PC-9 (cell line): ENCODE measurements at regions not wholly inside any gene's neighbourhood (a gene's known extent, or its start where the extent isn't known, plus 50 kb on each side); places are given as distances from the start of the nearest gene placed in this dataset.

Source experiments
- BruUV-seq: library from RNA; stranded (reverse); fragments of 400-500 nt; replicated peaks from 2 replicates; lab custom pipeline; 2021; lab: Mats Ljungman, UMichigan
- CTCF ChIA-PET: fragments of 300-600 bp; sonication (Branson Sonifier 250); formaldehyde crosslinking; loops from one replicate; lab custom pipeline; 2022; ENCODE audit warnings: antibody characterized with exemption; lab: Charles Lee
- POLR2A ChIA-PET: fragments of 300-600 bp; sonication (Branson Sonifier 250); formaldehyde crosslinking; loops from one replicate; lab custom pipeline; 2022; ENCODE audit warnings: antibody characterized with exemption; ENCODE audit not compliant: unreplicated experiment; lab: Charles Lee
- DNase-seq, 2 experiments: peaks; one replicate each; pipeline versions ENCODE4 v3.0.0 to v3.0.0-alpha.2; 2015 to 2022; ENCODE audit warnings: mixed read lengths in 1 of 2
- H2AFZ ChIP-seq: fragments of 200-600 bp; sonication (generic); 2 replicates; pipeline ENCODE4 v1.8.1; 2017; ENCODE audit warnings: antibody characterized with exemption
- H3F3A ChIP-seq: fragments of 200-600 bp; sonication (generic); 2 replicates; pipeline ENCODE4 v1.8.1; 2017; ENCODE audit warnings: antibody characterized with exemption, mild to moderate bottlenecking, low read depth; ENCODE audit not compliant: insufficient read depth
- H3K27ac ChIP-seq: fragments of 200-600 bp; sonication (generic); 2 replicates; pipeline ENCODE4 v1.6.1; 2016; ENCODE audit warnings: mixed run types
- H3K27me3 ChIP-seq: fragments of 200-600 bp; sonication (generic); 2 replicates; pipeline ENCODE4 v1.6.1; 2016; ENCODE audit warnings: low read depth, mixed run types; ENCODE audit not compliant: insufficient read depth
- H3K36me3 ChIP-seq: fragments of 200-600 bp; sonication (generic); 2 replicates; pipeline ENCODE4 v1.6.1; 2016; ENCODE audit warnings: low read depth, mixed run types
- H3K4me1 ChIP-seq: fragments of 200-600 bp; sonication (generic); replicated peaks from 2 replicates; pipeline ENCODE4 v1.6.1; 2016; ENCODE audit warnings: mixed run types; ENCODE audit not compliant: insufficient read depth
- H3K4me2 ChIP-seq: fragments of 200-600 bp; sonication (generic); 2 replicates; pipeline ENCODE4 v1.6.1; 2017; ENCODE audit warnings: mixed run types
- H3K4me3 ChIP-seq: fragments of 200-600 bp; sonication (generic); 2 replicates; pipeline ENCODE4 v1.6.1; 2016; ENCODE audit warnings: mixed run types
- H3K79me2 ChIP-seq: fragments of 200-600 bp; sonication (generic); 2 replicates; pipeline ENCODE4 v1.6.1; 2017; ENCODE audit warnings: low read depth, mixed run types
- H3K9me2 ChIP-seq: fragments of 200-600 bp; sonication (generic); 2 replicates; pipeline ENCODE4 v1.8.1; 2017; ENCODE audit warnings: mild to moderate bottlenecking; ENCODE audit not compliant: insufficient read depth
- H3K9me3 ChIP-seq: fragments of 200-600 bp; sonication (generic); 2 replicates; pipeline ENCODE4 v1.8.1; 2016; ENCODE audit warnings: low read depth; ENCODE audit not compliant: insufficient read depth
- H4K20me1 ChIP-seq: fragments of 200-600 bp; sonication (generic); 2 replicates; pipeline ENCODE4 v1.8.1; 2017; ENCODE audit not compliant: insufficient read depth
- EZH2 ChIP-seq: fragments of 200-600 bp; sonication (generic); IDR thresholded peaks from 2 replicates; pipeline ENCODE4 v1.8.0; 2017; ENCODE audit warnings: antibody characterized with exemption, low read depth
- intact Hi-C: fragments of 100-400 bp; cut with micrococcal nuclease; formaldehyde crosslinking; loops from one replicate; pipeline ENCODE4 v1.10.0; 2022; ENCODE audit not compliant: unreplicated experiment
- TF ChIP-seq, protein P1 (sequence below): fragments of 200-600 bp; sonication (generic); conservative IDR thresholded peaks from 2 replicates; pipeline ENCODE4 v1.6.1; 2017; ENCODE audit warnings: mixed run types, antibody characterized with exemption, mild to moderate bottlenecking, moderate library complexity

DNA sequence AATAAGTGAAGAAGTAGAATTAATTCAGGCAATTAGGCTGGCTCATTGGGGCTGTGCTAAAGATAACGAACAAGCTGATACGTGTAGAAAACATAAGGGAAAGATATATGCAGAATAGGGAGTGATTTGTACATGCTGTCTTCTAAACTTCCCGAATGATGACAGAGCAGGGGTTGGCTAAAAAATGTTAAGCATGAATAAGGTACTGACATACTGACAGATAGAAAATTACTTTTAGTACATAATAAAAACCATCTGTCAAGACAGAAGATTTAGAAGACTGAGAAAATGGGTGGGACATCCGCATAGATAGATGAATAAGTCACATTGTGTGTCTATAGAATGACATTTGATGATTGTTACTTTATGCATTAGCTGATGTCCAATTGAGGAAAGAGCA is 158.8 kb upstream of the ZNF804B start:
- no peaks in the 10 kb centered on the region for H3K9me3 ChIP-seq
- POLR2A ChIA-PET = no interaction called here
- no peaks in the 10 kb centered on the region for H3K27me3 ChIP-seq
- no peaks in the 10 kb centered on the region for H3K9me2 ChIP-seq
- H3K79me2 ChIP-seq = no peaks in the 10 kb centered on the region
- H3K4me3 ChIP-seq = no peak overlapping the region
- CTCF ChIA-PET = no interaction called here
- H3K4me2 ChIP-seq = no peak overlapping the region
- no peaks in the 10 kb centered on the region for H4K20me1 ChIP-seq
- BruUV-seq = no TSS peak
- H3F3A ChIP-seq = no peaks in the 10 kb centered on the region
- no peak for DNase-seq
- no peak overlapping the region for H3K27ac ChIP-seq
- intact Hi-C loops = no loop called here
- no peaks in the 10 kb centered on the region for H3K36me3 ChIP-seq
- H3K4me1 ChIP-seq = no peaks in the 10 kb centered on the region
- TF ChIP-seq EZH2 = no peak
- TF ChIP-seq, protein P1, sequence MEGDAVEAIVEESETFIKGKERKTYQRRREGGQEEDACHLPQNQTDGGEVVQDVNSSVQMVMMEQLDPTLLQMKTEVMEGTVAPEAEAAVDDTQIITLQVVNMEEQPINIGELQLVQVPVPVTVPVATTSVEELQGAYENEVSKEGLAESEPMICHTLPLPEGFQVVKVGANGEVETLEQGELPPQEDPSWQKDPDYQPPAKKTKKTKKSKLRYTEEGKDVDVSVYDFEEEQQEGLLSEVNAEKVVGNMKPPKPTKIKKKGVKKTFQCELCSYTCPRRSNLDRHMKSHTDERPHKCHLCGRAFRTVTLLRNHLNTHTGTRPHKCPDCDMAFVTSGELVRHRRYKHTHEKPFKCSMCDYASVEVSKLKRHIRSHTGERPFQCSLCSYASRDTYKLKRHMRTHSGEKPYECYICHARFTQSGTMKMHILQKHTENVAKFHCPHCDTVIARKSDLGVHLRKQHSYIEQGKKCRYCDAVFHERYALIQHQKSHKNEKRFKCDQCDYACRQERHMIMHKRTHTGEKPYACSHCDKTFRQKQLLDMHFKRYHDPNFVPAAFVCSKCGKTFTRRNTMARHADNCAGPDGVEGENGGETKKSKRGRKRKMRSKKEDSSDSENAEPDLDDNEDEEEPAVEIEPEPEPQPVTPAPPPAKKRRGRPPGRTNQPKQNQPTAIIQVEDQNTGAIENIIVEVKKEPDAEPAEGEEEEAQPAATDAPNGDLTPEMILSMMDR = no peak
- H2AFZ ChIP-seq = no peak overlapping the region

- Histone ChIP-seq H3K9me2 (no peaks in the 10 kb centered on the region), H3K27me3 (no peaks in the 10 kb centered on the region), H2AFZ (no peak overlapping the region), H3K4me3 (no peak overlapping the region), H3F3A (no peaks in the 10 kb centered on the region), H3K27ac (no peak overlapping the region), H3K9me3 (no peaks in the 10 kb centered on the region), H3K4me2 (no peak overlapping the region), H4K20me1 (no peaks in the 10 kb centered on the region), H3K4me1 (no peaks in the 10 kb centered on the region), H3K36me3 (no peaks in the 10 kb centered on the region), H3K79me2 (no peaks in the 10 kb centered on the region)
- intact Hi-C loops = no loop called here
- ChIA-PET CTCF (interaction anchor here (0.6 kb wide), 1 partner anchor 1508 kb away, joined by 3 read pairs; no protein-coding TSS in a partner anchor), POLR2A (no interaction called here)
- no TSS peak for BruUV-seq
- TF ChIP-seq, protein P1 = no peak
- TF ChIP-seq EZH2 = no peak
- DNase-seq = no peak
These were observed 160.0 kb upstream of the ZNF804B start for GRCh38 chr7:88599528-88599927.

GRCh38 chr7:88597941-88598425 is 161.5 kb upstream of the ZNF804B start:
- no peak for DNase-seq
- H3K27me3 ChIP-seq = no peaks in the 10 kb centered on the region
- BruUV-seq = no TSS peak

More at GRCh38 chr7:88597941-88598425, 161.5 kb upstream of the ZNF804B start:
- no peak for TF ChIP-seq EZH2
- TF ChIP-seq, protein P1 = no peak
- no peaks in the 10 kb centered on the region for H3F3A ChIP-seq
- no peaks in the 10 kb centered on the region for H3K4me1 ChIP-seq
- no peaks in the 10 kb centered on the region for H3K36me3 ChIP-seq
- ChIA-PET CTCF (no interaction called here), POLR2A (no interaction called here)
- H3K9me3 ChIP-seq = no peaks in the 10 kb centered on the region
- no peak overlapping the region for H3K4me3 ChIP-seq
- no peaks in the 10 kb centered on the region for H3K9me2 ChIP-seq
- no peak overlapping the region for H2AFZ ChIP-seq
- H3K27ac ChIP-seq = no peak overlapping the region
- intact Hi-C loops = no loop called here
- H4K20me1 ChIP-seq = no peaks in the 10 kb centered on the region
- H3K79me2 ChIP-seq = no peaks in the 10 kb centered on the region
- H3K4me2 ChIP-seq = no peak overlapping the region
